Right renal pelvis (tissue), 4 donors: ENCODE measurements at regions not wholly inside any gene's neighbourhood (a gene's known extent, or its start where the extent isn't known, plus 50 kb on each side); places are given as distances from the start of the nearest gene placed in this dataset.
"Not testable (repeated sequence)": the region's sequence is repeated elsewhere in the genome, so short reads cannot be mapped to it uniquely, and the experiment has no call there.

Experiments
- DNase-seq, 4 donors: peaks; one replicate each; pipeline ENCODE4 v3.0.0-alpha.2; 2013; ENCODE audit warnings: low read depth in 4 of 4, low spot score in 3 of 4, missing footprints in 1 of 4

GRCh38 chr3:65015711-65016110, 327.9 kb upstream of the ADAMTS9 start:
- no peak for DNase-seq

DNA sequence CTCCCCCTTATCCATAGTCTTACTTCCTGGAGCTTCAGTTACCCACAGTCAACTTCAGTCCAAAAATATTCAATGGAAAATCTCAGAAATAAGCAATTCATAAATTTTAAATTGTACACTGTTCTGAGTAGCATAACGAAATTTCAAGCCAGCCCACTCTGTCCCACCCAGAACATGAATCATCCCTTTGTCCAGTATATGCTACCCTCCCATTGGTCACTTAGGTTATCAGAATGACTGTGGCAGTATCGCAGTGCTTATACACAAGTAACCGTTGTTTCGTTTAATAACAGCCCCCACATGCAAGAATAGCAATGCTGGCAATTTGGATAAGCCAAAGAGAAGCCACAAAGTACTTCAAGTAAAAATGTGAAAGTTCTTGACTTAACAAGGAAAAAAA, 325.3 kb upstream of the ADAMTS9 start:
- DNase-seq = no peak

- DNase-seq = no peak
Measured at GRCh38 chr3:65006300-65006739, 318.5 kb upstream of the ADAMTS9 start.

GRCh38 chr3:65005486-65005885, 317.7 kb upstream of the ADAMTS9 start:
- no peak for DNase-seq

- DNase-seq = no peak
Measured at GRCh38 chr3:65004795-65005295, 317.0 kb upstream of the ADAMTS9 start.

DNA sequence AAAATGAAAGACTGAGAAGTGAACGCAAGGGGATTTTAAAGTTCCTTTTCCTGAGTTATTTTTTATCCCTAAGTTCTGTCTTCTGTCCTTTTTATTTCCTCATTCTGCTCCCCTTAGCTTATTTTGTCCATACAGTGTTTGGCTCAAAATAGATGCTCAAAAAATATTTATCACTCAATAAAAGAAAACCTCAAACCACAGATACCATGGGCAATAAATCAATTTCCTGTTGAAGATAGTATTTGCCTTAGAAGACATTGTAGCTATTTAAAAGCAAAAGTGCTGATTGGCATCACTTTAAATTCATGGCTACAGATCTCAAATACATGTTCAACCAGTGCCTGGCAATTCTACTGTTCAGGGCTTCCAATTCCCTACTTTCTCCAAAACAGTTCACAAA, 316.5 kb upstream of the ADAMTS9 start:
- no peak for DNase-seq

DNA sequence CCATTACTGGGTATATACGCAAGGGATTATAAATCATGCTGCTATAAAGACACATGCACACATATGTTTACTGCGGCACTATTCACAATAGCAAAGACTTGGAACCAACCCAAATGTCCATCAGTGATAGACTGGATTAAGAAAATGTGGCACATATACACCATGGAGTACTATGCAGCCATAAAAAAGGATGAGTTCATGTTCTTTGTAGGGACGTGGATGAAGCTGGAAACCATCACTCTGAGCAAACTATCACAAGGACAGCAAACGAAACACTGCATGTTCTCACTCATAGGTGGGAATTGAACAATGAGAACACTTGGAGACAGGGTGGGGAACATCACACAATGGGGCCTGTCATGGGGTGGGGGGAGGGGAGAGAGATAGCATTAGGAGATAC, 313.3 kb upstream of the ADAMTS9 start:
- not testable (repeated sequence) for DNase-seq

- no peak for DNase-seq
Measured at GRCh38 chr3:64998317-64998716, 310.5 kb upstream of the ADAMTS9 start.

GRCh38 chr3:64995857-64996551, 308.2 kb upstream of the ADAMTS9 start:
- no peak for DNase-seq

DNA sequence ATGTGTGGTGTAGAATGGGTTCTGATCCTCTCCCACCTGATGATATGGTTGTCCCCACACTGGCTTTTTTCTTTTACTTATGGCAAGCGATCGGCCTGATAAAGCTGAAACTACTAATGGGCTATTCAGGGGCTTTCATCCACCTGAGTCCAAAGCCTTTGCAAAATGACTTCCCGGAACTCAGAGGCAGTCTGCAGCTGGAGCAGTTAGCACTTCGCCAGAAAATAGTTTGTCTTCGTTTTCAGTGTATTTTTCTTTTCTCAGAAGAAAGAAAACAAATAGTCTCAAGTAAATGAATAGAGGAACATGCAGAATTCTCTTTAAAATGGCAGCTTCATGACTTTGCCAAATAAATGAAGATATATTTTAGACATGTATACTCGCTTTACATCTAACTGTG, 306.0 kb upstream of the ADAMTS9 start:
- DNase-seq = no peak

- no peak for DNase-seq
Measured at GRCh38 chr3:64992530-64993285, 304.9 kb upstream of the ADAMTS9 start.

DNA sequence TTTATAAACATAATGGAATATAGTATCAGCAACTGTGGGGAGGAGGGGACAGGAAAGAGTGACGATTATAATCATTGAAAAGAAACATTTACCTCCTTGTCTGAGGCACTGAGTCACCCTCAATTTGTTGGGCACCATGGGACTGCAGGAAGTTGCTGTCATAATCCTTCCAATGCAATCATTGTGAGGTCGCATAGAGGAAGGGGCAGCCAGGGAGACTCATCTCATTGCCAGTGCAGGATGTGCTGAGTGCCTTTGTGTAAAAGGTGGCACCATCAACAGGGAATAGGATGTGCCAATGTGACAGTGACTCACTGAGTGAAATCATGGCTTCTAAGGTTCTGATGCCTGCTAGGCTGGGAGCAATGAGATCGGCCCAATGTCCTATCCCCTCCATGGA, 300.4 kb upstream of the ADAMTS9 start:
- no peak for DNase-seq

- DNase-seq = no peak
Measured at GRCh38 chr3:64987726-64988125, 299.9 kb upstream of the ADAMTS9 start.

- DNase-seq = no peak
Measured at GRCh38 chr3:64985072-64985471, 297.3 kb upstream of the ADAMTS9 start.

GRCh38 chr3:64983583-64984359, 296.0 kb upstream of the ADAMTS9 start:
- no peak for DNase-seq

- DNase-seq = no peak
Measured at GRCh38 chr3:64977308-64978100, 289.7 kb upstream of the ADAMTS9 start.

DNA sequence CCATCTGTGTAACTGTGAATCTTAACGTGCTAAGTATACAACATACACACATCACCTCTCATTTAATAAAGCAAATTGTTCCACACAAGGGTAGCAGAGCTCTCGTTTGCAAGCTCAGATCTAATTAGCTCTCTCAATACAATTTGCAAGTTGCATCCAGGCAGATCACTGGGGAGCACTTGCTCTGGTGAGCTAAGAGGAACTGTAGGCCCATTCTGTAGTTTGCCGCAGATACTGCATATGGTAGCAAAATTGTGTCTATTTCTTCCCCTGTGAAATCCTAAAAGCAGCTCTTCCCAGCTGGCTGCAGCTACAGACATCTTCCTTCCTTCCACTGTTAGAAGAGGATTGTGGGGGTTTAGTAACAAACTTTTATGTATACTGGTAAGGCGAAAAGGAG, 288.7 kb upstream of the ADAMTS9 start:
- no peak for DNase-seq

- DNase-seq = no peak
Measured at GRCh38 chr3:64975147-64975546, 287.3 kb upstream of the ADAMTS9 start.

DNA sequence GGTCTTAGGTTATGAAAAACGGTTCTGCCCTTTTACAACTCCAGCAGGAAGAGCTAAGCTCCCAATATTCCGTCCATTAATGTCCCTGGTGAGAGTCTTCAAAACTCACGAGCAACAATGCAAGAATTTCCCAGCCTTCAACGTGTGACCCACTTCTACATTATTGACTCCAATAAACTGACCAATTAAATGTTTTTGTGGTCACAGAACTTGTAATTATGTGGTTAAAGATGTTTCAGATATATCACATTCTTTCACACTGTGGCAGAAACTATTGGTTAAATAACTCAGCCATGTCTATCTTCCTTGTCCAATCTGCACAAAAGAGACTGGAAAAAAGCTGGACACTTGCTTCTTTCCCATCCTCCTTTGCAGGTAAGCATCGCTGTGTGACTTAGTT, 286.6 kb upstream of the ADAMTS9 start:
- no peak for DNase-seq

DNA sequence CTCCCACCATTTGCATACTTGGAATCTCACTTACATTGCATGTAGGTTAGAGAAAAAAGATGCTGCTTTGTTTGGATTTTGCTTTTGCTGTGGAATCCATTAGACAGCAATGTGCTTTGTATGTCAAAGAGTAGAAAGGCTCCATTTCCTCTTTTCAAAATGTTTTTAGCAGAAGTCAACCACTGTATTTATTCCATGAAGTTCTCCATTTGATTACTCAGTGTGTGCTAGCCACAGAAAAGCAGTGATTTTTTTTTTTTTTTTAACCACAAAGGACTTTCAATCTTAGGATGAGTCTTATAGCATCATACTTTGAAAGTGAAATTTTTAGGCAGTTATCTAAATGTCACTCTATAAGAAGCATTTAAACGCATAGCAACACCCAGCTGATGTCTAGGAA, 285.0 kb upstream of the ADAMTS9 start:
- DNase-seq = no peak

DNA sequence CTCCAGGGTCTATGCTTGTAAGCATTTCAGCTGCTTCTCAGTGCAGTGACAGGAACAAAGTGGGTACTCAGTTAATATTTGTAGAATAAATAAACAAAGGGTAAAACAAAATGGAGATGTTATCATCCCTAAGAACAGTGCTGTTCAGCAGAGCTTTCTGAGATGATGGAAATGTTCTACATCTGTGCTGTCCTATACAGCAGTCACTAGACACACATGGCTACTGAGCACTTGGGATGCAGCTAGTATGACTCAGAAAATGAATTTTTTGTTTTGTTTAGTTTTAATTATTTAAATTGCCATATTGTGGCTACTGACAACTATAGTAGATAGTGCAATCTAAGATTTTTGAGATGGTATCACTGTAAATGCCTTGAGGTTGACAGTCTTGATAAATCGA, 283.8 kb upstream of the ADAMTS9 start:
- no peak for DNase-seq
